Suprapubic skin (tissue), 4 donors: ENCODE measurements at regions not wholly inside any gene's neighbourhood (a gene's known extent, or its start where the extent isn't known, plus 50 kb on each side); places are given as distances from the start of the nearest gene placed in this dataset.
"Not testable (repeated sequence)": the region's sequence is repeated elsewhere in the genome, so short reads cannot be mapped to it uniquely, and the experiment has no call there.

Experiments used
- DNase-seq, 2 donors: peaks; one replicate each; pipeline ENCODE4 v3.0.0-alpha.2; 2019; ENCODE audit warnings: low spot score in 2 of 2
- H3K27ac ChIP-seq: fragments of 200-600 bp; sonication (generic); one replicate; pipeline ENCODE4 v1.5.1; 2019
- H3K27me3 ChIP-seq: fragments of 200-600 bp; sonication (generic); one replicate; pipeline ENCODE4 v1.5.1; 2019
- H3K36me3 ChIP-seq: fragments of 200-600 bp; sonication (generic); one replicate; pipeline ENCODE4 v1.5.1; 2019
- H3K4me1 ChIP-seq: fragments of 200-600 bp; sonication (generic); one replicate; pipeline ENCODE4 v1.5.1; 2019
- H3K4me3 ChIP-seq: fragments of 200-600 bp; sonication (generic); one replicate; pipeline ENCODE4 v1.5.1; 2019; ENCODE audit warnings: mild to moderate bottlenecking
- H3K9me3 ChIP-seq: fragments of 200-600 bp; sonication (generic); one replicate; pipeline ENCODE4 v1.5.1; 2019
- EP300 ChIP-seq: sonication (generic); formaldehyde crosslinking; IDR thresholded peaks from one replicate; pipeline ENCODE4 v1.6.1; 2017; ENCODE audit warnings: antibody characterized with exemption
- POLR2A ChIP-seq, 2 donors: fragments of 450-650 bp; IDR thresholded peaks; one replicate each; pipeline ENCODE4 v1.6.1; 2017; ENCODE audit warnings: antibody characterized with exemption in 2 of 2, mild to moderate bottlenecking in 2 of 2, moderate library complexity in 2 of 2
- POLR2AphosphoS5 ChIP-seq, 3 donors: sonication (generic); formaldehyde crosslinking; IDR thresholded peaks; one replicate each; pipeline ENCODE4 v1.6.1; 2017; ENCODE audit warnings: antibody characterized with exemption in 3 of 3
- WGBS: methylation state at CpG from one replicate; pipeline ENCODE4 v1.1.5; 2018; 5-methylcytosine and 5-hydroxymethylcytosine counted together
- TF ChIP-seq, protein P1 (sequence below), 2 donors: fragments of 200-600 bp in 1 of 2; fragments of 450-650 bp in 1 of 2; sonication (generic) in 1 of 2; IDR thresholded peaks; one replicate each; pipeline ENCODE4 v1.5.1; 2016 to 2019; ENCODE audit warnings: antibody characterized with exemption in 2 of 2, mild to moderate bottlenecking in 1 of 2, moderate library complexity in 1 of 2

DNA sequence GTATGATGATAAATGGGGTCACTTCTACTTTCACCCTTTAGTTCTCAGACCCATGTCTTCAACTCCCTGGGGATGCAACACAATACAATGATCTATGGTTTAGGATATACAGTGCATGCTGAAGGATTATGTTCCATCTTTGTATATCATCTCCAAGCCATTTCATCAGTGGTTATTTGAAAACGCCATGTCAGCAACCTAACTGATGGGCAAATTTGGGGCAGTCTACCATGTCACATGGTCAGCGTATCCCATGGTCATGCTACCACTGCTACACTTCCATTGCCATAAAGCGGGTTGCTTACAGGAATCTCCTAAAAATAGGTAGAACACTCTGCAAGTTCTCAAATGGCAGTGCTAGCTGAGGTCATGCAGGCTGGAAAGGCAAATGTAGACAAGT, 236.5 kb upstream of the ISX start:
- WGBS, result 88% methylated on average over 3 of the region's 3 CpGs
- Histone ChIP-seq H3K4me1 (no peaks in the 10 kb centered on the region), H3K4me3 (no peak overlapping the region), H3K36me3 (no peaks in the 10 kb centered on the region), H3K27me3 (no peaks in the 10 kb centered on the region), H3K9me3 (no peaks in the 10 kb centered on the region), H3K27ac (no peak overlapping the region)
- DNase-seq, result no peak
- TF ChIP-seq, protein P1, sequence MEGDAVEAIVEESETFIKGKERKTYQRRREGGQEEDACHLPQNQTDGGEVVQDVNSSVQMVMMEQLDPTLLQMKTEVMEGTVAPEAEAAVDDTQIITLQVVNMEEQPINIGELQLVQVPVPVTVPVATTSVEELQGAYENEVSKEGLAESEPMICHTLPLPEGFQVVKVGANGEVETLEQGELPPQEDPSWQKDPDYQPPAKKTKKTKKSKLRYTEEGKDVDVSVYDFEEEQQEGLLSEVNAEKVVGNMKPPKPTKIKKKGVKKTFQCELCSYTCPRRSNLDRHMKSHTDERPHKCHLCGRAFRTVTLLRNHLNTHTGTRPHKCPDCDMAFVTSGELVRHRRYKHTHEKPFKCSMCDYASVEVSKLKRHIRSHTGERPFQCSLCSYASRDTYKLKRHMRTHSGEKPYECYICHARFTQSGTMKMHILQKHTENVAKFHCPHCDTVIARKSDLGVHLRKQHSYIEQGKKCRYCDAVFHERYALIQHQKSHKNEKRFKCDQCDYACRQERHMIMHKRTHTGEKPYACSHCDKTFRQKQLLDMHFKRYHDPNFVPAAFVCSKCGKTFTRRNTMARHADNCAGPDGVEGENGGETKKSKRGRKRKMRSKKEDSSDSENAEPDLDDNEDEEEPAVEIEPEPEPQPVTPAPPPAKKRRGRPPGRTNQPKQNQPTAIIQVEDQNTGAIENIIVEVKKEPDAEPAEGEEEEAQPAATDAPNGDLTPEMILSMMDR (IDR thresholded peaks at IDR 0.05), result no peak
- TF ChIP-seq POLR2A (IDR thresholded peaks at IDR 0.05) (no peak), POLR2AphosphoS5 (IDR thresholded peaks at IDR 0.05) (no peak), EP300 (no peak)

DNA sequence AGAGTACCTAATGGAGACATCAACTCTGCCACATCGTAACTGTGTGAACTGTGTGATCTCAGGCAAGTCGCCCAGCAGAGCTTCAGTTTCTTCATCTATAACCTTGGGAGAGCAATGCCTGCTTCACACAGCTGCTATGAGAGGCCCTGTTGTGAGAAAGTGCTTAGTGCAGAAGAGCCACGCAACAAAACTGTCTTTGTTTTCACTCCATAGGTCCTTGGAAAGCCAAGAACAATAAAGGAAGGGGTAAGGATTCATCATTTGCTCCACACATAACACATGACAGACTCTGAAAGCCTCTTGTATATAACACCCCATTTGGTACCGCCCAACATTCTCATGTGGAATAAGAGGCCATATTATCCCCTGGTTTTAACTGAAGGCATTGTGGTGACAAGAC, 231.9 kb upstream of the ISX start:
- Histone ChIP-seq H3K27ac (no peak overlapping the region), H3K27me3 (no peaks in the 10 kb centered on the region), H3K9me3 (no peaks in the 10 kb centered on the region), H3K4me3 (no peak overlapping the region), H3K4me1 (no peaks in the 10 kb centered on the region), H3K36me3 (no peaks in the 10 kb centered on the region)
- TF ChIP-seq, protein P1 (IDR thresholded peaks at IDR 0.05), result no peak
- TF ChIP-seq EP300 (no peak), POLR2AphosphoS5 (IDR thresholded peaks at IDR 0.05) (no peak), POLR2A (IDR thresholded peaks at IDR 0.05) (no peak)
- DNase-seq, result no peak
- 85% methylated on average over 4 of the region's 4 CpGs for WGBS

DNA sequence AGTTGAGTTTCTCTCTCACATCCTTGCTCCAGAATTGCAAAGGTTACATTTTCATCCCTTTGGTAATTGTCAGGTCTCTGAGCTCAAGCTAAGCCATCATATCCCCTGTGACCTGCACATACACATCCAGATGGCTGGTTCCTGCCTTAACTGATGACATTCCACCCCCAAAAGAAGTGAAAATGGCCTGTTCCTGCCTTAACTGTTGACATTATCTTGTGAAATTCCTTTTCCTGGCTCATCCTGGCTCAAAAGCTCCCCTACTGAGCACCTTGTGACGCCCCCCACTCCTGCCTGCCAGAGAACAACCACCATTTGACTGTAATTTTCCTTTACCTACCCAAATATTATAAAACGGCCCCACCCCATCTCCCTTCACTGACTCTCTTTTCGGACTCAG, 231.4 kb upstream of the ISX start:
- H3K4me1 ChIP-seq, H3K27me3 ChIP-seq, H3K9me3 ChIP-seq, H3K27ac ChIP-seq, H3K4me3 ChIP-seq, DNase-seq, H3K36me3 ChIP-seq: not testable (repeated sequence)
- WGBS, result 63% methylated on average over 3 of the region's 3 CpGs

DNA sequence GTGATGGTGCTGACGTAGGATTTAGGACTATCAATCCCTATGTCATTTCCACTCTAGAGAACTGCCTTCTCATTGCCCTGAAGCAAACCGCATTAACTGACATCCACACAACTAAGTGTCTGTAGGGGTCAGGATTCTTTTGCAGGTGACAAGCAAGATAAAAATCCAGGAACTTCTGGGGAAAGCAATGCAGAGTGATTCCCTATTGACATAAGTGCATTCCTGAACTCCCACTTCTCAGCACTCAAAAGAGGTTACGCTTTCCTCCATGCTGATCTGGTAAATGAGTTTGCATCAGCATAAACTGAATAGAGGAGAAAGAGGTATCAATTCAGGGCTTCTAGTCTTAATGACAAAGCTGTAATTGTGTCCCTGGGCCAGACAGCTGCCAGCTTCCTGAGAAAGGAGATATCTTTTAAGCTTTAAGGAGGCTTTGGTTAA, 224.6 kb upstream of the ISX start:
- H3K36me3 ChIP-seq, result no peaks in the 10 kb centered on the region
- DNase-seq, result no peak
- WGBS, result 68% methylated on average over 3 of the region's 3 CpGs
- H3K27me3 ChIP-seq, result no peaks in the 10 kb centered on the region
- no peak overlapping the region for H3K27ac ChIP-seq
- no peak for TF ChIP-seq POLR2AphosphoS5 (IDR thresholded peaks at IDR 0.05)
- no peak for TF ChIP-seq POLR2A (IDR thresholded peaks at IDR 0.05)
- TF ChIP-seq, protein P1 (IDR thresholded peaks at IDR 0.05), result no peak
- TF ChIP-seq EP300, result no peak
- H3K9me3 ChIP-seq, result no peaks in the 10 kb centered on the region
- H3K4me3 ChIP-seq, result no peak overlapping the region
- peaks cover 5% of the 10 kb centered on the region for H3K4me1 ChIP-seq

GRCh38 chr22:34841911-34842310, 224.0 kb upstream of the ISX start:
- no peaks in the 10 kb centered on the region for H3K9me3 ChIP-seq
- WGBS, result 35% methylated on average over 4 of the region's 4 CpGs
- DNase-seq, result no peak
- no peak overlapping the region for H3K27ac ChIP-seq
- H3K27me3 ChIP-seq, result no peaks in the 10 kb centered on the region
- TF ChIP-seq, protein P1 (IDR thresholded peaks at IDR 0.05), result no peak
- no peak for TF ChIP-seq POLR2A (IDR thresholded peaks at IDR 0.05)
- no peak for TF ChIP-seq EP300
- no peak for TF ChIP-seq POLR2AphosphoS5 (IDR thresholded peaks at IDR 0.05)
- no peaks in the 10 kb centered on the region for H3K36me3 ChIP-seq
- peaks cover 5% of the 10 kb centered on the region for H3K4me1 ChIP-seq
- H3K4me3 ChIP-seq, result no peak overlapping the region

DNA sequence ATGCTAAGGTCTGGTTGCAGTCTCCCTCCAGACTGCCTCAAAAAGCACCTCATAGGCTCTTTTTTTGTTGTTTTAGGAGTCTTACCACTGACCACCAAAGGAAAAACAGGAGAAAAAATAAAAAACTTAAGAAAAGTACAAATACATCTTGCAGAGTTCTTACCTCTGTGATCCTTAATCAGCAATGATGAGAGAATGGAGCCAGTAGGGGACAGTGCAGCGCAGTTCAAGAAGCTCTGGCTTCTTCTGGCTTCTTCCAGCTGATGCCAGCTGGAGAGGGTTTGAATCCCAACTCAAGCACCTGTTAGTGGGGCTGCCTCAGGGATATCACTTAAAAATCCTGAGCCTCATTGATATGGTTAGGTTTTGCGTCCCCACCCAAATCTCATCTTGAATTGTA, 223.3 kb upstream of the ISX start:
- Histone ChIP-seq H3K27me3 (no peaks in the 10 kb centered on the region), H3K27ac (no peak overlapping the region), H3K4me3 (no peak overlapping the region), H3K4me1 (peaks cover 5% of the 10 kb centered on the region), H3K36me3 (no peaks in the 10 kb centered on the region), H3K9me3 (no peaks in the 10 kb centered on the region)
- no peak for DNase-seq
- 82% methylated on average over 2 of the region's 2 CpGs for WGBS
- TF ChIP-seq, protein P1 (IDR thresholded peaks at IDR 0.05), result no peak
- TF ChIP-seq EP300, result no peak
- TF ChIP-seq POLR2AphosphoS5 (IDR thresholded peaks at IDR 0.05), result no peak
- TF ChIP-seq POLR2A (IDR thresholded peaks at IDR 0.05), result no peak

- not testable (repeated sequence) for H3K9me3 ChIP-seq, H3K4me1 ChIP-seq, H3K27ac ChIP-seq, H3K4me3 ChIP-seq, H3K27me3 ChIP-seq, DNase-seq, H3K36me3 ChIP-seq
- WGBS, result 43% methylated on average over 1 of the region's 1 CpG
These were observed 222.2 kb upstream of the ISX start for GRCh38 chr22:34843743-34844142.
